ENCODE measurements at regions not wholly inside any gene's neighbourhood (a gene's known extent, or its start where the extent isn't known, plus 50 kb on each side); places are given as distances from the start of the nearest gene placed in this dataset.
"Not testable (repeated sequence)": the region's sequence is repeated elsewhere in the genome, so short reads cannot be mapped to it uniquely, and the experiment has no call there.

DNA sequence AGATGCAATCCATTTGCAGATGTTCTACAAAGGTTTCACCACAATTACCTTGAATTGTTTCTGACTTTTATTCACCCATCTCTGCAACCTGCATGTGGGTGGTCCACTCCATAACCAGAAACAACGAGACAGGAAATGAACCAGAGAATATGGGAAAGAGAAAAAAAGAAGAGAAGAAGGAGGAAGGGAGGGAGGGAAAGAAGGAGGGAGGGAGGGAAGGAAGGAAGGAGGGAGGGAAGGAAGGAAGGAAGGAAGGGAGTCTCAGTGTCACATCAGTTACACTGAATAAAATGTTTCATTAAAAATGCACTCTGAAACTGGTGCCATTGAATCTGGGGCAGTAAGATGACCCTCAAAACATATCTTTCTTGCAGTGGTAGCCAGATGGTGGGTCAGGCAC is 301.3 kb upstream of the MGMT start:
- no peak for DNase-seq (ENCODE audit: low spot score)

DNA sequence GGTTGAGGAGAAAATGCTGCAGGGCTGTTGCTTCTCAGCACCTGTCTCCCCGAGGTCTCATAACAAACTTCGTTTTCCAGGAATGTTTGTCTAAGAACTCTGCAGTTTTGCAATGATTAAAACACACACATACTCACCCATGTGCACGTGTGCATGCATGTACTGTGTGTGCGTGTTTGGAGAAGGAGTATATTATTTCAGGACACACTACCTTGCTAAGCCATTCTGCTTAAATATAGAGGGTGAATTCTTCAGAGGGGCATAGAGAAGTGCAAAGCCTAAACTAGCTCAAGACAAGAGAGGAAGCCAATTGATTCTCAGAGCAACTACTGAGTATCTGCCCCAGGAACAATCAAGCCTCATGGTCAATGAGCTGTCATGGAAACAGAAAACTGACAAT is 298.4 kb upstream of the MGMT start:
- DNase-seq (ENCODE audit: low spot score): no peak

DNA sequence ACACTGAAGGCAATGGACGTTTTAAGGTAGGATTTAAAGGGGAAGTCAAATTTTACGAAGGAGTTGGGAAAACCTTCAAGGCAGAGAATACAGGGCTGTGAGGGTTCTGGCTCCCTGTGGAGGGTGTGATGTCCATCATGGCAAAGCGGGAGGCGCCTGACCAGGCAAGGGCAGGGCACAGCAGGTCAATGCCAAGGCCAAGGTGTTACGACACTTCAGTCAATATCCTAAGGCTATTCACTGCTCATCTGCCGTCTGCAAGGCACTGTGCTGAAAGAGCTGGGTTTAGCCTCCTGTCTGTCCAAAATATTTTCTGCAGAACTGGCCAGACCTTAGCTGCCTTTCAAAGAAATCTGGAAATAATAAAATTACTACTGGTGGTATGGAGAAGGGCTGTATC is 297.9 kb upstream of the MGMT start:
- no peak for DNase-seq (ENCODE audit: low spot score)

DNA sequence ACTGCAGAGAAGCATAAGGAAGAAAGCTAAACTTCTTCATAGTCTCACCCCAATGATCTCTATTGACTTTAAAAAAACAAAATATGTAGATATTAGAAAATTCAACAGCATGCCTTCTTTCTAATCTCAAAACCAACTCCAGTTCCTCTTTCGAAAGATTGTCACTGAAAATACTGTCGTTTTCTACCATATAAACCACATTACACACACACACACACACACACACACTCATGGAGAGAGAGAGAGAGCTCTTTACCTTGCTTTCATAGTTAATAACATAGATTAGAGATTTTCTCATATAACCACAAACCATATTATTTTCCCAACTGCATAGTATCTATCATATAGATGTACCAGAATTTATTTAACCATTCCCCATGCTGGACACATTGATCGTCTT is 296.2 kb upstream of the MGMT start:
- no peak for DNase-seq (ENCODE audit: low spot score)

DNA sequence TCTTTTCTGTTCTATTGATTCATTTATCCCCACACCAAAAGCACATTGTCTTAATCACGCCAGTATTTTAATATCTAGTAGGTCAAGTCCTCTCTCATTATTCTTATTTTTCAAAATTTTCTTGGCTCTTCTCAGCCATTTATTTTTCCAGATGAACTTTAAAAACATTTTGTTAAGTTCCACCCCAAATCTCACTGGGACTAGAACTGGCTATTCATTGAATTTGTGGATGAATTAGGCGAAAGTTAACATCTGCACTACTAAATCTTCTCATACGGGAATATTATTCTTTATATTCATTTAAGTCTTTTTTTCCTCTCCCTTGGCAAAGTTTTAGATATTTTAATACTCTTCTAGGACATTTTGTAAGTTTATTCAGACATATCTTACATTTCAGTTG is 295.2 kb upstream of the MGMT start:
- no peak for DNase-seq (ENCODE audit: low spot score)

DNA sequence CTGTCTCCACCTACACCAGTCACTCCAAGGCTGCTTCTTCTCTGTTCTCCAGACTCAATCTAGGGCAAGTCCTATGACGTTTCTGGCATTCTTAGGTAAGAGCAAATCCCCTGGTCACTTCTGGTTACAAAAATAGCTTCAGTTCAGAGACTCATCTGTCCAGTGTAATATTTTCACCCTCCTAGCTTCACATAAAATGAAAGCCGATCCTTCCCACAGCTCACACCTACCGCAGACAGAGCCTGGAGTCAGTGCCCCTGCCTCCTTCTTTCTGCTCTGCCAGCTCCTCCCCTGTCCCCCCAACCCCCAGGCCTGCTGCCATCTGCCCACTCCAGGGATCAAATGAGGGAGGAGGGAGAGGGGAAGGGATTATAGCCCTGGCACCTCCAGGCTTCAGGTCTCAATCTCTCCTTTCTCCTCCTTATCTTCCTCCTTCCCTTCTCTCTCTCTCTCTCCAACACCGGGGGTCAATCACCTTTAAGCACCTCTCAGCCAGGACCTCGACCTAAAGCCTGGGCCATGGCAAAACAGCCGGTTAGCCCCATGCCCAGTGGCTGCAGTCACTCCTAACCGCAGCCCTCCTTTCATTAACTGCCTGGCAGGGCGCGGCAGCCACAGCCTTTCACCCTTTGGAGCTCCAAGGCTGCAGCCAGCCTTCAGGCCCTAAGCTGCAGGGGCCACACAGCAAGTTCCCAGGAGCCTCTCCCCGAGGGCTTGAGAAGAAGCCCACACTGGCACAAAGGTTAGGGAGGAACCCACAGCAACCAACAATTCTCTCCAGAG is 292.6 kb upstream of the MGMT start:
- no peak for DNase-seq (ENCODE audit: low spot score)

DNA sequence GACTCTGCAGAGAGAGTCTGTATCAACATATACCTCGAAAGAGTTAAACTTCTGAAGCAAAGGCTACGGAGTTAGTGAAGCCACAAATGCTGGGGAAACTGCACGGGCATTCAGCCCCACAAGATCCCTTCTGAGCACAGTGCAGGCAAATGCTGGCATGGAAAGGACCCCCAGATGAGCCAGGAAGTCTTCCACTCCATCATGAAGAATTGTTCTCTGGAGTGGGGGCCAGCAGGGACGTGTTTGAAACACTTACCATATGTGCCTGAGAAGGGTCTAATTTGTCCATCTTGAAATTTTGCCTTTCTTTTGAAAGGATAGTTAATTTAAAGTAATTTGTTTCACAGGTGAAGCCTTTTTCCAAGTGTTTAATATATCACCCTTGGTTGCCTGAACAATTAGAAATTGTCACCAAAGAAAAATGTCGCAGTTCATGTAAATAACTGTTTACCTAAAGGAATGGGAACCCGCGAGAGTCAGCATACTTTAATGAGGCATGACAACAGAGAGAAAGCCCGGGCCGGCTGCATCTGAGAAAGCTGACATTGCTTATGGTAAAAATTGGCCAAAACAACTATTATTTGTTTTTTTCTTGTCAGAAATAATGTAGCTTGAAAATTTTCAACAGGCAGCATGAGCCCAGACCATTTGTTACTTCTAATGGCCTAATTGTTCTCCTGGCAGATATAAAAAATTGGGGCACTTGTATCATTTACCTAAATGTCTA is 287.6 kb upstream of the MGMT start:
- no peak for DNase-seq (ENCODE audit: low spot score)

DNA sequence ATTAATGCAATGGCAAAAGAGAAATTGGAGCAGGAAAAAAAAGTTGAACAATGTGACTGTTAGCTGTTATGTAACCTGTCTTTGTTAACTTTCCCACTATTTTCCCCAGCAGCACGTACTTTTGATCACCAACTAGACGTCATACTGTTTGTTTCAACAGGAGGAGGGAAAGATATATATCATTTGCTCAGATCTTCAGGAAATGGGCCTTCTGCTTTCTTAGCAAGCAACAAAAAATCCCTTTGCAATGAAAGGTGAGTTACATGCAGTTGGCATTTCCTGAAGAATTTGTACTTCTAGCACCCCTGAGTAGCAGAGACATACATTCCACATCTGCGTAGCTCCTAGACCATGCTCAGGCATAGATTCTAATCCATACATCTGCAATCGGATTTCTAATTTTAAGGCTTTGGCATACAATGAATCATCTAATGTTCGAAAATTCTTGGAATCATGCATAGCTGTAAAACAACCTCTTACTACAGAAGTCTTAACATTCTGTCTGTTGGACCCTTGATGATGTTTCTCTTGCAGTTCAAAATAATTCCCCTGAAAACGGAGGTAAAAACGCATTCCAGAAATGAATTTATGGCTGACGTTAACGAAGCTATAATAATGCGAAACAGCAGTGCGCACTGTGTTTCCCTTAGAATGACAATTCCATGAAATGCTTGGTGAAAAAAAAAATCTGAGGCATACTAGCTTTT is 286.9 kb upstream of the MGMT start:
- no peak for DNase-seq (ENCODE audit: low spot score)

DNA sequence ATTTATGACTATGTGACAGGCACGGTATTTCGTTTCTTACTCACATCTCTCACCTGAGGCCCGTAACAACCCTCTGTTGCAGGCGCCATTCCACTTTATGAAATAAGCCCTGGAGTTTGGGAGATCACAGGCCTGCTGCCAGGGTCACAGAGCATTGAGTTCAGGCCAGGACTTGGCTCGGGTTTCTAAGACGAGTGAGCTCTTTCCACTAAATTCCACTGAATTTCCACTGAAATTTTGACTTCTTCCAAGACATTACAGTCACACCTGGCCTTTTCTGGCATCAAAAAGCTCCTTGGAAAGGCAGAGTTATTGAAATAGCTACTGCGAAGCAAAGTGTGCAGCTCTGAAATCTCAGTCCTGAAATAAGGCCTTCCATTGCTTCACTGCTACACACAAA is 282.8 kb upstream of the MGMT start:
- DNase-seq (ENCODE audit: low spot score): no peak

DNA sequence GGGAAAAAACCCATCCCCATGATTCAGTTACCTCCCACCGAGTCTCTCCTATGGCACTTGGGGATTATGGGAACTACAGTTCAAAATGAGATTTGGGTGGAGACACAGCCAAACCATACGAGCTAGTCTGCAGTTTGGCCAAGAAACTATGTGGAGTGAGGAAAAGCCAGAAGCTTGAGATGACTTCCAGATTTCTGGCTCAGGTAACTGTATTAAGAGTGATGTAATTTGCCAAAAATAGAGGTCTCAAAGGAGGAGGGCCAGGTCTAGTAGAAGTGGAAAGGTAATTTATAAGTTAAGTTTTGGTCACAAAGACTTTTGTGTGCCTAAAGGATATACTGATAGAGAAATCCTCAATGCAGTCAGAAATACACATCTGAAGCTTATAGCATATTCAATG is 279.7 kb upstream of the MGMT start:
- no peak for DNase-seq (ENCODE audit: low spot score)

DNA sequence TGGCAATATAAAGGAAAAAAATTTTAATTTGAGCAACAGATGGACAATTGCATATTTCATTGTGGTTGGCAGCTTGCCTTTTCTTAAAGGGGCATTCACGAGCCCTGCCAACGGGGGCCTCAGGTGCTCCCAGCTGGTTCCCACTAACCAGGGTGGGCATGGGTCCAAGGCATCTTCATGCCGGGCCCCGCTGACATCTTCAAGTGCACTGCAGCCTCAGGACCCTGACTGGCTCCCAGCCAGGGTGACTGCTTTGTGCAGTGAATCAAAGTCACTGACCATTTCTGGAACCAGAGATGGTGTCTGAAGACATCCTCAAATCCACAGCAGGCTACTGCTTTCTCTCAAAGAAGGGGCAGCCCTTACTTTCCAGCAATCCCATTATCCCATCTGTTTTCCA is 275.2 kb upstream of the MGMT start:
- no peak for DNase-seq (ENCODE audit: low spot score)

DNA sequence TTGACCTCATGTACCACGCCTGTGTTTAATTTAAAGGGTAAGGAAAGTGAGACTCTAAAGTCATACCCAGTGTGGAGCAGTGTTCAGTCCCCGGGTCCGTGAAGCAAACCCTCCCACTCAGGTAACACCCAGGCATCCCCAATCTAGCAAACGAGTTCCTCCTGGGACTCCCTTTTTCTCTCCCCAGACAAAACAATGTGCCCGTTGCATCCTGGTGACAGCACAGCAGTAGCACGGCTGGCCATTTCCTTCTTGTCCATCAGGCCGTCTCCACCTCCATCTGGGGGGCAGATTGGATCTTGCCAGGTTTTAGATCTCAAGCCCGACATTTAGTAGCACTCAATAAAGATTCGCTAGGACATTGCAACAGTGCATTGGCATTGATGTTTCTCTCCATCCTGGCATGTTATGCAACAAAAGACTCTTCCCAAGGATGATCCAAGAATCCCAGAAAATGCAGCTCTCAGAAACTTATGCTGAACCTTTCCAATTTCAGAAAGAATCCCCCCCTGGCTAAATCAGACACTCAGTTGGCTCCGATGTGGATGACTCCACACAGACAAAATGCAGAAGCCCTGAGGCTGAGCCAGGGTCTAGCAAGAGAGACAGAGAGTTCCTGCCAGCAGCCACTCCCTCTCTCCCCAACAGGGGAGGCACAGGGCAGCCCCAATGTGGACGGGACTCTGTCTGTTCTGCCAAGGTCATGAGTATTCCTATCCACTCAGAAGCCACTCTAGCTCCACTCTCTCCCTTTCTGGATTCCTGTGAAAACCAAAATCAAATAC is 274.5 kb upstream of the MGMT start:
- no peak for DNase-seq (ENCODE audit: low spot score)

DNA sequence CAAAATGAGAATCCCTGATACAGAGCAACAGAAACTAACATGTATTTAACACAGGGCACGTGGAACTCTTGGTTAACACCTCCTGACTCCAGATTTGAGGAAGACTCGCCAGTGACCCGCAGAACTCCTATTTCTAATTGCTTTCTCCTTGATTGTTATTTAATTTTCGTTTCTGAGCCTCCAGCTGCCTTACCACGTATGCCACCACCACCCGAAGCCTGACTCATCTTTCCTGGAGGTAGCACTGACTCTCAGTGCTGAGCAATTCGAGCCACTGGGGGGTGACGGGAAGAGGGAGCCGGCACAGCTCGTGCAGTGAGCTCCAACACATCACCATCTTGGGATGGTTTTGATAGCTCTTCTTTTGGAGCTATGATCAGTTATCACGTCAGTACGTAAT is 273.9 kb upstream of the MGMT start:
- DNase-seq (ENCODE audit: low spot score): no peak

DNA sequence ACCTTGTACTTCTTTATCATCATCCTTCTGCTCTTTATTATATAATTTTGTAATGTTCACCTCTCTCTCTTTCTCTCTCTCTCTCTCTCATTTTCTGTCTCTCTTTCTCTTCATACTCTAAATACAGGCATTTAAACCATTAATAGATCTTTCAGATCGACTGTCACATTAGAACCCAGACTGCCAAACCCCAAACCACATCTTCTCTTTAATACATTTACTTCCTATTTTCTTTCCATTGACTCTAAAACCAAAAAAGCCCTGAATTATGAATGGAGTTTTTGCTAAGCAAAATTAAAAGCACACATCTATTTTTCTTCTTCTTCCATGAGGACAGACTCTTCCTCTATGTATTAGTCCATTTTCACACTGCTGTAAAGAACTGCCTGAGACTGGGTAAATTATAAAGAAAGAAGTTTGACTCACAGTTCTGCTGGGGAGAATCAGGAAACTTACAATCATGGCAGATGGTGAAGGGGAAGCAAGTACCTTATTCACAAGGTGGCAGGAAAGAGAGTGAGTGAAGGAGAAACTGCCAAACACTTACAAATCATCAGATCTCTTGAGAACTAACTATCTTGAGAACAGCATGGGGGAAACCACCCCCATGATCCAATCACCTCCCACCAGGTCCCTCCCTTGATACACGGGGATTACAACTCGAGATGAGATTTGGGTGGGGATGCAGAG is 272.7 kb upstream of the MGMT start:
- no peak for DNase-seq (ENCODE audit: low spot score)

DNA sequence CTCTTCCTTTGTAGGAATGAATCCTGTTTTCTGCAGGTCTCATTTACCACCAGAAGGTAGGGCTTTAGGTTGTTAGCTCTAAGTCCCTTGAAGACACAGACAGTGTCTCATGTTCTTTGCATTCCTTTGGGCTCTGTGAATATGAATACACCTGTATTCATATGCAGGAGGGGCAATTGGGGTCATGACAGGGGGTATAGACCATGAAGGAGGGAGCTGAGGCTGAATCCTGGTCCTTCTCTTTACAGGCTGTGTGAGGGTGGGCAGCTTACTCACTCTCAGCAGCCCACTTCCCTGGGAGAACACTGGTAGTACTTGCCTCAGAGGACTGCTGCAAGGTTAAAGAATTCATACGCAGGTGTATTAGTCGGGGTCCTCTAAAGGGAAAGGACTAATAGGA is 267.2 kb upstream of the MGMT start:
- no peak for DNase-seq (ENCODE audit: low spot score)

DNA sequence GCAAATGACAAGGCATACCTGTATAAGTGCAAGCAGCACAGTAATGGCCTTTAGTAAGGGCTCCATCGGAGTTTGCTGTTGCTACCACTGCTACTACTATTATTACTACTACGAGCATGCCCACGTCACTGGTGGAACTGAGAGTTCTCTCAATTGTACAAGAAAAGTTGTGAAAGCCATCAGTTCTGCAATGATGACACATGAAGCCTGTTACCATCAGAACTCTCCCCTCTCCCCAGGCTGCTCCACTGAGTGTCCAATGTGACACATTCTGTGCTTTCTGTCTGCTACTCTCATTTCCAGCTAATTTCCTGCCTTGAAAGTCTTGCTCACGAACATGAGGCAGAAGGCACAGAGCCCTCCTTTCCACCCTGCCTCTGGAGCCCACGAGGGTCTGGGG is 263.2 kb upstream of the MGMT start:
- no peak for DNase-seq (ENCODE audit: low spot score)

DNA sequence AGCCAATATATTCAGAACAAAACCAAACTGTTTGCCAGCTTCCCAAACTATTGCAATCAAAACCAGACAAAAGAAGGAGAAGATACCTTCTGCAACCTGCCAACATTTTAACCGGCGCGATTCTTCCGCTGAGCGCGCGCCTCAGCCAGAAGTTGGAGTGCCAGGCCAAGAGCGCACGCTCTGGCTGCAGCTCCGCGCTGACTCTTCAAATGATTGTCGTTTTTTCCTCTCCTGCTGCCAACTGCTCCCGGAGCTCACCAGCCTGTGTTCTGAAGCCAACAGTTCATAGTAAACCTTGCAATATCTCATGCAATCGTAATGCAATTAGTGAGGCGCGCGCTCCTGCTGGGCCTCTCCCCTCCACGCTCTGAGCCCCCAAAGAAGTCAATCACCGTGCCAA is 259.7 kb upstream of the MGMT start:
- DNase-seq (ENCODE audit: low spot score): no peak

DNA sequence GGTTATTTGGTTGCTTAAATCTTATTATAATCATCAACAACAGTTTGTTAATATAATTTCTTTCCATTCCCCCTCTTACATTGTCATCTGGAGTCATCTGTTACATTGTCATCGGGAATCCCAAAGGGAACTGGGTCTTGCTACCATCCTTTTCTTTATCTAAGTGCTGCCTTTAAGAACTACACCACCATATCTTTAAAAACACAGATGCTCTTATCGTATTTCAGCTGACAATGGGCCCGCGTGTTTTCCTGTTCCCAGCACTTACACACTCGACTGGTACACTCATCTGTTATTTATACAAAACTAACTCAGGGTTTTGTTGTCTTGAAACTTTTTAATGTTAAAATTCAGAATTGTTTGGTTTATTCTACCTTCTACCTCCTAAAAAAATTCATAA is 256.2 kb upstream of the MGMT start:
- no peak for DNase-seq (ENCODE audit: low spot score)

DNA sequence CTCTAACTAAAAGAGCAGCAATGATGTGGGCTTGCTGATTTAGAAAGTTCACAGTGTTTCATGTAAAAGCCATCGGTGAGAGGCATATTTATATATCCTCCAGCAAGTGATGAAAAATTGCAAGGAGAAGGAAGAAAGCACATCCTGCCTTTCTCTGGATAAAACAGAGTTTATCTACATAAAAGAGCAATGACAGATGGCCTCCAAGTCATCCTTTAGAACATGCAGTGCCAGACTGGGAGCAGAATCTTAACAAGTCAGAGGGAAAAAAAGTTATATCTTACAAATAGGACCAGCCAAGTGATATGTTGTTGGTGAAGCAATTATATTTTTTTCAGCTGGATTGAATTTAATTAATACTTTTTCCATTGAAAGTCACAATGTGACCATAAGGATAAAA is 253.8 kb upstream of the MGMT start:
- DNase-seq (ENCODE audit: low spot score): no peak

DNA sequence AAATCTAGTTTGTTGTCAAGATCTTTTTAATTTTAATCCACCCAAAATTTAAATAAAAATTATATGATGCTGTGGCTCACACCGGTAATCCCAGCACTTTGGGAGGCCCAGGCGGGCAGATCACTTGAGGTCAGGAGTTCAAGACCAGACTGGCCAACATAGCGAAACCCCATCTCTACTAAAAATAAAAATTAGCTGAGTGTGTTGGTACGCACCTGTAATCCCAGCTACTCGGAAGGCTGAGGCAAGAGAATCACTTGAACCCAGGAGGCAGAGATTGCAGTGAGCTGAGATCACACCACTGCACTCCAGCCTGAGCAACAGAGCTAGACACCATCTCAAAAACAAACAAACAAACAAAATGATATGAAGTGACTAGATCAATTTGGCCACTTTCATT is 253.0 kb upstream of the MGMT start:
- DNase-seq (ENCODE audit: low spot score): not testable (repeated sequence)

DNA sequence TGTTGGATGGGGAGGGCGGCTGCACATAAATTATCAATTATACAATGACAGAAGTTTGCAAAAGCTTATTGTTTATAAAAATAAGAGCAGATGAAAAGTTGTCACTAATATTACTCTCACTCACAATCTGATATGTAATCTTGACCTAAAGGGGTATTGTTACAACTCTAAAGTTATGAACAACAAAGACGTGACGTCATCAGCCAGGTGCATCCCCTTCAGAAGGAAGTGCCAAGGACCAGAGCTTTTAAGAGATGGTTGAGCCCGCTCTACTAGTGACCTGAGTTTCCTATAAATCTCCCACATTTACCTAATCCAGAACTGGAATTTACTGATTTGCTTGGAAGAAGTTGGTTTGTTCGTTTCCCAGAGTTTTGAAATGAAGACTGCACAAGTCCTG is 247.7 kb upstream of the MGMT start:
- DNase-seq (ENCODE audit: low spot score): no peak

DNA sequence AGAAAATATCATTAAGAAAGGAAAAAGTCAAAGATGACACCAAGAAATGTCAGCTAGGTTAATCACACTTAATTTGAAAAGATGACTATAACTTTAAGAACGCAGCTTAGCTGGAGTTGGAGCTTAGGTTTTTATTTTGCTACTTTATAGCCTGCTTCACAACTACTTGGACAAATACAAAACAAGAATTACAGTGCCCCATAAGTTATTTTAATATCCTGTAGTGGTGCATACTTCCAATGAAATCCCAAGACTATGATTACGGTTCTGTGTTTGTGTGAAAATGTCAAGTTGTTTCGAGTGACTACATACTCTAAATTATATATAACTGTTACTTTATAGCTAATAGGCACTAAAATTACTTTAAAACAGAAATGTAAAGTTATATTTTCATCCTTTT is 244.6 kb upstream of the MGMT start:
- no peak for DNase-seq (ENCODE audit: low spot score)
